H1 (cell line): ENCODE measurements at regions not wholly inside any gene's neighbourhood (a gene's known extent, or its start where the extent isn't known, plus 50 kb on each side); places are given as distances from the start of the nearest gene placed in this dataset.

Source experiments
- CBX5 ChIP-seq: fragments of 300-800, 300-1000 bp; sonication (generic); IDR thresholded peaks from 2 replicates; pipeline ENCODE4 v1.7.1; 2016; ENCODE audit warnings: antibody characterized with exemption, low read length, low read depth
- MAX ChIP-seq: IDR thresholded peaks from 2 replicates; pipeline ENCODE4 v1.6.1; 2012; ENCODE audit warnings: inconsistent platforms

GRCh38 chr21:28826569-28826968 is 166.1 kb downstream of the LTN1 start (continued):
- TF ChIP-seq MAX (no peak), CBX5 (no peak)
